CD4-positive, alpha-beta T cell (primary cell): ENCODE measurements at regions not wholly inside any gene's neighbourhood (a gene's known extent, or its start where the extent isn't known, plus 50 kb on each side); places are given as distances from the start of the nearest gene placed in this dataset.

Experiments
- ATAC-seq: fragments of 200-7000 bp; cut with Tn5 transposase; one replicate; pipeline ENCODE4 v1.10.0; 2022; ENCODE audit warnings: mild to moderate bottlenecking; ENCODE audit not compliant: poor library complexity
- CTCF ChIA-PET: fragments of 350-600 bp; sonication (Branson Sonifier 250); formaldehyde crosslinking; loops from one replicate; lab custom pipeline; 2021; ENCODE audit warnings: antibody characterized with exemption, inconsistent platforms; lab: Charles Lee
- POLR2A ChIA-PET: fragments of 350-600 bp; sonication (Branson Sonifier 250); formaldehyde crosslinking; loops from one replicate; lab custom pipeline; 2021; ENCODE audit warnings: antibody characterized with exemption, inconsistent platforms; lab: Charles Lee
- DNase-seq, 14 experiments: peaks; one replicate each; pipeline ENCODE4 v3.0.0-alpha.2; 2013 to 2020; ENCODE audit warnings: mixed read lengths in 2 of 14
- H3K27ac ChIP-seq, 2 donors: one replicate each; pipeline versions ENCODE4 v1.5.1 to v1.7.0; 2013; ENCODE audit warnings: low read length in 2 of 2, low read depth in 1 of 2, mild to moderate bottlenecking in 1 of 2
- H3K27me3 ChIP-seq, 2 experiments: 1 replicate in 1 of 2; 2 replicates in 1 of 2; pipeline versions ENCODE4 v1.6.1 to v1.7.0; 2013; ENCODE audit warnings: low read length in 2 of 2, control low read depth in 1 of 2, mild to moderate bottlenecking in 1 of 2, moderate library complexity in 1 of 2; ENCODE audit not compliant: insufficient read depth in 2 of 2, control insufficient read depth in 1 of 2
- H3K36me3 ChIP-seq: one replicate; pipeline ENCODE4 v1.6.1; 2013; ENCODE audit warnings: low read length, control low read depth; ENCODE audit not compliant: insufficient read depth
- H3K4me1 ChIP-seq: one replicate; pipeline ENCODE4 v1.6.1; 2013; ENCODE audit warnings: low read length, control low read depth; ENCODE audit not compliant: insufficient read depth
- H3K4me3 ChIP-seq: one replicate; pipeline ENCODE4 v1.5.1; 2013; ENCODE audit warnings: mild to moderate bottlenecking, low read length, moderate library complexity
- H3K9me3 ChIP-seq, 2 experiments: 1 replicate in 1 of 2; 2 replicates in 1 of 2; pipeline versions ENCODE4 v1.6.1 to v1.7.0; 2013; ENCODE audit warnings: low read length in 2 of 2, mild to moderate bottlenecking in 2 of 2, control low read depth in 1 of 2, moderate library complexity in 1 of 2; ENCODE audit not compliant: control insufficient read depth in 1 of 2, insufficient read depth in 1 of 2
- H3K27ac Mint-ChIP-seq: one replicate; pipeline ENCODE4 v1.8.0; 2020; ENCODE audit warnings: mixed read lengths
- H3K27me3 Mint-ChIP-seq: one replicate; pipeline ENCODE4 v1.8.0; 2021; ENCODE audit warnings: mixed read lengths
- H3K36me3 Mint-ChIP-seq: one replicate; pipeline ENCODE4 v1.8.0; 2021; ENCODE audit warnings: low read depth, mixed read lengths
- H3K4me1 Mint-ChIP-seq: one replicate; pipeline ENCODE4 v1.8.0; 2021; ENCODE audit warnings: low read depth, mixed read lengths
- H3K4me3 Mint-ChIP-seq: one replicate; pipeline ENCODE4 v1.8.0; 2020; ENCODE audit warnings: mild to moderate bottlenecking, mixed read lengths
- H3K9me3 Mint-ChIP-seq: one replicate; pipeline ENCODE4 v1.8.0; 2020; ENCODE audit warnings: mixed read lengths
- intact Hi-C, 2 experiments: fragments of 100-400 bp; cut with DNase I in 1 of 2; cut with micrococcal nuclease in 1 of 2; formaldehyde crosslinking; loops; one replicate each; pipeline versions ENCODE4 v1.15.1 to v1.9.0; 2023 to 2025; cut with DNase I, micrococcal nuclease
- TF ChIP-seq, protein P1 (sequence below): fragments of 200-600 bp; IDR thresholded peaks from one replicate; pipeline ENCODE4 v1.8.0; 2022; ENCODE audit warnings: antibody characterized with exemption, mild to moderate bottlenecking

DNA sequence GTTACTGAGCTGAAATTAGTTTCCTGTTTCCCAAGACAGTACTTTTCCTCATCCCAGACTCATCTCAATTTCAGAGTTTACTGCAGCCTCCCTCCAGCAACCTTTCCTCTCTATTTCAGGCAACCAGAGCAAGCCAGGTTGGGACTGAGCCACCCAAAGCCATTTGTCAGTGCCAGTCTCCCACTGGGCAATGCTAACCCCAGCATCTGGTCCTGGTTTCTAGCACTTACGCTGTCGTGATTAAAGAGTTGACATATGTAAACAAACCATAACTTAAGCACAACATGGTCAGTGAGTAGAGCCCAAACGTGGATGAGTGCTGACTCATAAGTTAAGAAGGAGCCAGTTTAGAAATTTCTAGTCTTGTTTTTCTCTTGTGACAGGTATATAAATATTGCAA lies 119.6 kb upstream of the BLID start:
- Histone ChIP-seq H3K27ac (no peak overlapping the region), H3K27me3 (no peaks in the 10 kb centered on the region), H3K4me3 (no peak overlapping the region), H3K9me3 (no peaks in the 10 kb centered on the region), H3K36me3 (no peaks in the 10 kb centered on the region), H3K4me1 (no peaks in the 10 kb centered on the region)
- Mint-ChIP-seq H3K4me3 (no peak overlapping the region), H3K36me3 (no peaks in the 10 kb centered on the region), H3K27me3 (peaks cover 4% of the 10 kb centered on the region), H3K9me3 (peaks cover 2% of the 10 kb centered on the region), H3K4me1 (no peaks in the 10 kb centered on the region), H3K27ac (no peak overlapping the region)
- ChIA-PET CTCF (no interaction called here), POLR2A (interaction anchor here (0.9 kb wide), 1 partner anchor 12 kb away, joined by 3 read pairs; no protein-coding TSS in a partner anchor)
- ATAC-seq = no peak
- TF ChIP-seq, protein P1, sequence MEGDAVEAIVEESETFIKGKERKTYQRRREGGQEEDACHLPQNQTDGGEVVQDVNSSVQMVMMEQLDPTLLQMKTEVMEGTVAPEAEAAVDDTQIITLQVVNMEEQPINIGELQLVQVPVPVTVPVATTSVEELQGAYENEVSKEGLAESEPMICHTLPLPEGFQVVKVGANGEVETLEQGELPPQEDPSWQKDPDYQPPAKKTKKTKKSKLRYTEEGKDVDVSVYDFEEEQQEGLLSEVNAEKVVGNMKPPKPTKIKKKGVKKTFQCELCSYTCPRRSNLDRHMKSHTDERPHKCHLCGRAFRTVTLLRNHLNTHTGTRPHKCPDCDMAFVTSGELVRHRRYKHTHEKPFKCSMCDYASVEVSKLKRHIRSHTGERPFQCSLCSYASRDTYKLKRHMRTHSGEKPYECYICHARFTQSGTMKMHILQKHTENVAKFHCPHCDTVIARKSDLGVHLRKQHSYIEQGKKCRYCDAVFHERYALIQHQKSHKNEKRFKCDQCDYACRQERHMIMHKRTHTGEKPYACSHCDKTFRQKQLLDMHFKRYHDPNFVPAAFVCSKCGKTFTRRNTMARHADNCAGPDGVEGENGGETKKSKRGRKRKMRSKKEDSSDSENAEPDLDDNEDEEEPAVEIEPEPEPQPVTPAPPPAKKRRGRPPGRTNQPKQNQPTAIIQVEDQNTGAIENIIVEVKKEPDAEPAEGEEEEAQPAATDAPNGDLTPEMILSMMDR = no peak
- DNase-seq = no peak
- intact Hi-C loops = no loop called here

DNA sequence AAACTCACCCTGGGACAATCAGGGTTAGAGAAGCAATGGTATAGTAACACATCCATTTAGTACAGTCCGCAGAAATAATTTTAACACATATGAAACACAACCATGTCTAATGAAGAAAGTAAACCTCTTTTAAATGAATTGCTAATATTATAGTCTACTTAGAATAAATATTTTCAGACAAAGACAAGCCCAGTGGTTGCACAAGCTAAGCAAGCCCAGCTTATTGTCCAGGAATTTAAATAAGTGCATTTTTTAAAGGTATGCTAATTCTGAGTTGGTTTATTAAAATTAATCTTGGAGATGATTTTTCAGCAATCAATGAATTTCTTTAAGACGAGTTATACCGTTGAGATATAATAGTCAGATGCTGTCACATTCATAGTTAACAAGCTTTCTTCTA lies 118.8 kb upstream of the BLID start:
- CTCF ChIA-PET = no interaction called here
- Histone ChIP-seq H3K27me3 (no peaks in the 10 kb centered on the region), H3K27ac (no peak overlapping the region), H3K36me3 (no peaks in the 10 kb centered on the region), H3K9me3 (peaks cover 0 to 4% of the 10 kb centered on the region in 2 experiments), H3K4me3 (no peak overlapping the region), H3K4me1 (no peaks in the 10 kb centered on the region)
- POLR2A ChIA-PET = interaction anchor here (0.9 kb wide), 1 partner anchor 11 kb away, joined by 3 read pairs; no protein-coding TSS in a partner anchor
- TF ChIP-seq, protein P1 = no peak
- ATAC-seq (no peak), DNase-seq (no peak)
- Mint-ChIP-seq H3K27me3 (peaks cover 4% of the 10 kb centered on the region), H3K9me3 (peaks cover 2% of the 10 kb centered on the region), H3K36me3 (no peaks in the 10 kb centered on the region), H3K4me3 (no peak overlapping the region), H3K4me1 (no peaks in the 10 kb centered on the region), H3K27ac (no peak overlapping the region)
- intact Hi-C loops = loop anchor here in 1 of 2 experiments (1.0 kb wide), 1 partner anchor 10 kb away; no protein-coding TSS in a partner anchor

DNA sequence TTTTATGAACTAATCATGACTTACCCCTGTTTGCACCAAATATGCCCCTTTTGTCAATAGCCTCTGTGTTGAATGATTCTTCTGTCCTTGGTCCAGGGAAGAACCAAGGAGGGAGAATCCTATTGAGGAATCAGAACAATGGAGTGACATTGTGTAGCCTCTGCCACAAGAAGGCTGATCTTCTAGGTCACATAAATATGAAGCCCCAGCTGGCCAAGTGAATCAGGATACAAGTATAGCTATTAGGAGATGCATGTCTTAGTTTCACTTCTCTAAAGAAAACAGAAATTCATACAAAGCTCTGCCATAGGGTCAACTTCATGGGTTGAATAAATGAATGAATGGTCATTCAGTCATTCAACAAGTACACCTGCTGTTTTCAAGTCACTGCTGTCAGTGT lies 118.2 kb upstream of the BLID start:
- no peaks in the 10 kb centered on the region for H3K36me3 ChIP-seq
- Mint-ChIP-seq H3K27ac (no peak overlapping the region), H3K27me3 (peaks cover 4% of the 10 kb centered on the region), H3K4me1 (no peaks in the 10 kb centered on the region), H3K4me3 (no peak overlapping the region), H3K36me3 (no peaks in the 10 kb centered on the region), H3K9me3 (peaks cover 2% of the 10 kb centered on the region)
- POLR2A ChIA-PET = no interaction called here
- peaks cover 0 to 6% of the 10 kb centered on the region in 2 experiments for H3K9me3 ChIP-seq
- H3K27ac ChIP-seq = no peak overlapping the region
- H3K4me3 ChIP-seq = no peak overlapping the region
- intact Hi-C loops = loop anchor here in 1 of 2 experiments (1.0 kb wide), 1 partner anchor 10 kb away; no protein-coding TSS in a partner anchor
- H3K27me3 ChIP-seq = no peaks in the 10 kb centered on the region
- DNase-seq (no peak), ATAC-seq (no peak)
- H3K4me1 ChIP-seq = no peaks in the 10 kb centered on the region
- TF ChIP-seq, protein P1 = no peak
- CTCF ChIA-PET = no interaction called here
